CD8-positive, alpha-beta memory T cell (primary cell): ENCODE measurements at regions not wholly inside any gene's neighbourhood (a gene's known extent, or its start where the extent isn't known, plus 50 kb on each side); places are given as distances from the start of the nearest gene placed in this dataset.

Experiments used
- CTCF ChIA-PET: fragments of 350-600 bp; sonication (Branson Sonifier 250); formaldehyde crosslinking; loops from one replicate; lab custom pipeline; 2021; ENCODE audit warnings: antibody characterized with exemption; lab: Charles Lee
- POLR2A ChIA-PET: fragments of 350-600 bp; sonication (Branson Sonifier 250); formaldehyde crosslinking; loops from one replicate; lab custom pipeline; 2021; ENCODE audit warnings: antibody characterized with exemption; lab: Charles Lee
- DNase-seq, 5 donors: peaks; one replicate each; pipeline versions ENCODE4 v3.0.0 to v3.0.0-alpha.2; 2020 to 2022; ENCODE audit warnings: mixed read lengths in 1 of 5
- H3K27ac ChIP-seq: one replicate; pipeline ENCODE4 v1.7.0; 2013; ENCODE audit warnings: low read depth, mild to moderate bottlenecking, low read length, moderate library complexity
- H3K27me3 ChIP-seq: 2 replicates; pipeline ENCODE4 v1.7.0; 2013; ENCODE audit warnings: low read length, mild to moderate bottlenecking; ENCODE audit not compliant: insufficient read depth, poor library complexity, severe bottlenecking
- H3K36me3 ChIP-seq: 2 replicates; pipeline ENCODE4 v1.7.0; 2013; ENCODE audit warnings: mild to moderate bottlenecking, low read length, moderate library complexity; ENCODE audit not compliant: insufficient read depth
- H3K4me1 ChIP-seq: 2 replicates; pipeline ENCODE4 v1.7.0; 2013; ENCODE audit warnings: mild to moderate bottlenecking, low read length, moderate library complexity; ENCODE audit not compliant: insufficient read depth
- H3K4me3 ChIP-seq: 2 replicates; pipeline ENCODE4 v1.7.0; 2013; ENCODE audit warnings: mild to moderate bottlenecking, low read length
- H3K9me3 ChIP-seq: 2 replicates; pipeline ENCODE4 v1.7.0; 2013; ENCODE audit warnings: mild to moderate bottlenecking, low read length
- H3K27ac Mint-ChIP-seq, 8 donors: one replicate each; pipeline ENCODE4 v1.8.0; 2020 to 2021; ENCODE audit warnings: mixed read lengths in 8 of 8, mild to moderate bottlenecking in 6 of 8, inconsistent platforms in 3 of 8, moderate library complexity in 3 of 8
- H3K27me3 Mint-ChIP-seq, 2 donors: one replicate each; pipeline ENCODE4 v1.8.0; 2020 to 2021; ENCODE audit warnings: mixed read lengths in 2 of 2, mild to moderate bottlenecking in 1 of 2, moderate library complexity in 1 of 2
- H3K36me3 Mint-ChIP-seq, 3 donors: one replicate each; pipeline ENCODE4 v1.8.0; 2020 to 2021; ENCODE audit warnings: mixed read lengths in 3 of 3, inconsistent platforms in 1 of 3, mild to moderate bottlenecking in 1 of 3
- H3K4me1 Mint-ChIP-seq, 3 donors: one replicate each; pipeline ENCODE4 v1.8.0; 2020 to 2021; ENCODE audit warnings: mixed read lengths in 3 of 3, inconsistent platforms in 1 of 3, mild to moderate bottlenecking in 1 of 3
- H3K4me3 Mint-ChIP-seq, 7 donors: one replicate each; pipeline ENCODE4 v1.8.0; 2020 to 2021; ENCODE audit warnings: mixed read lengths in 7 of 7, mild to moderate bottlenecking in 6 of 7, moderate library complexity in 4 of 7, inconsistent platforms in 2 of 7
- H3K9me3 Mint-ChIP-seq, 5 donors: one replicate each; pipeline ENCODE4 v1.8.0; 2020 to 2022; ENCODE audit warnings: mixed read lengths in 5 of 5, mild to moderate bottlenecking in 3 of 5, moderate library complexity in 2 of 5, inconsistent platforms in 1 of 5

- H3K27ac ChIP-seq, result no peak overlapping the region
- Mint-ChIP-seq H3K36me3 (no peaks in the 10 kb centered on the region), H3K4me3 (no peak overlapping the region), H3K27me3 (no peaks in the 10 kb centered on the region), H3K9me3 (peaks cover 0 to 10% (median 6%) of the 10 kb centered on the region in 5 donors), H3K27ac (no peak overlapping the region), H3K4me1 (no peaks in the 10 kb centered on the region)
- no peaks in the 10 kb centered on the region for H3K36me3 ChIP-seq
- no peak for DNase-seq
- no peak overlapping the region for H3K4me3 ChIP-seq
- no peaks in the 10 kb centered on the region for H3K27me3 ChIP-seq
- POLR2A ChIA-PET, result no interaction called here
- H3K4me1 ChIP-seq, result no peaks in the 10 kb centered on the region
- CTCF ChIA-PET, result no interaction called here
- no peaks in the 10 kb centered on the region for H3K9me3 ChIP-seq
These were observed 389.0 kb downstream of the SOX11 start for GRCh38 chr2:6080932-6081753.

- POLR2A ChIA-PET, result no interaction called here
- CTCF ChIA-PET, result no interaction called here
These were observed 389.9 kb downstream of the SOX11 start for GRCh38 chr2:6081955-6082624.

DNA sequence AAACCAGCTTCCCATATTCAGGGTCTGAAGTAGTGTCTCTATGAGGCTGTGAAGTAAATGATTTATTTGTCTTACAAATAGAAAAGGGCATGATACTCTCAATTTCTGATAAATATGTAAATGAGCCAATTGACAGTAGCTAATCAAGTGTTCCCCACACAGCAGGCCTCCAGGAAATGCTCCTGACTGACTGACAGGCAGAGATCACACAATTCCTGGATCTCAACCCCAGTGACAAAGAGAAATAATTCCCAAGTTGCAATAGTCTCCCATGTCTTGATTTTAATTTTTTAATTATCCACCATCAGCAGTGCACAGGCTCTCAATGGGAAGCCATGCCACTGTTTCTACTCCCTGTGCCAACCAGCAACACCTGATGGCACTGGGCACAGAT is 390.4 kb downstream of the SOX11 start:
- no peaks in the 10 kb centered on the region for H3K4me1 ChIP-seq
- H3K4me3 Mint-ChIP-seq, result no peak overlapping the region
- ChIA-PET POLR2A (no interaction called here), CTCF (no interaction called here)
- H3K4me1 Mint-ChIP-seq, result no peaks in the 10 kb centered on the region
- no peaks in the 10 kb centered on the region for H3K36me3 Mint-ChIP-seq
- no peaks in the 10 kb centered on the region for H3K9me3 ChIP-seq
- peaks cover 0 to 19% (median 10%) of the 10 kb centered on the region in 5 donors for H3K9me3 Mint-ChIP-seq
- no peaks in the 10 kb centered on the region for H3K27me3 Mint-ChIP-seq
- DNase-seq, result no peak
- H3K4me3 ChIP-seq, result no peak overlapping the region
- H3K27ac ChIP-seq, result no peak overlapping the region
- no peaks in the 10 kb centered on the region for H3K27me3 ChIP-seq
- no peak overlapping the region for H3K27ac Mint-ChIP-seq
- no peaks in the 10 kb centered on the region for H3K36me3 ChIP-seq

More at GRCh38 chr2:6081955-6082624, 389.9 kb downstream of the SOX11 start:
- Histone ChIP-seq H3K4me3 (no peak overlapping the region), H3K27me3 (no peaks in the 10 kb centered on the region), H3K9me3 (no peaks in the 10 kb centered on the region), H3K27ac (no peak overlapping the region), H3K36me3 (no peaks in the 10 kb centered on the region), H3K4me1 (no peaks in the 10 kb centered on the region)
- Mint-ChIP-seq H3K27ac (no peak overlapping the region), H3K36me3 (no peaks in the 10 kb centered on the region), H3K9me3 (peaks cover 0 to 16% (median 9%) of the 10 kb centered on the region in 5 donors), H3K4me1 (no peaks in the 10 kb centered on the region), H3K27me3 (no peaks in the 10 kb centered on the region), H3K4me3 (no peak overlapping the region)
- DNase-seq, result no peak

GRCh38 chr2:6083136-6083535 is 391.0 kb downstream of the SOX11 start:
- no peaks in the 10 kb centered on the region for H3K36me3 ChIP-seq
- H3K27me3 ChIP-seq, result no peaks in the 10 kb centered on the region
- H3K27ac Mint-ChIP-seq, result no peak overlapping the region
- H3K4me3 ChIP-seq, result no peak overlapping the region
- no peak overlapping the region for H3K4me3 Mint-ChIP-seq
- H3K27me3 Mint-ChIP-seq, result no peaks in the 10 kb centered on the region
- H3K4me1 Mint-ChIP-seq, result no peaks in the 10 kb centered on the region
- ChIA-PET POLR2A (no interaction called here), CTCF (no interaction called here)
- H3K27ac ChIP-seq, result no peak overlapping the region
- H3K9me3 Mint-ChIP-seq, result peaks cover 3 to 19% (median 10%) of the 10 kb centered on the region in 5 donors
- no peaks in the 10 kb centered on the region for H3K36me3 Mint-ChIP-seq
- H3K9me3 ChIP-seq, result no peaks in the 10 kb centered on the region
- H3K4me1 ChIP-seq, result no peaks in the 10 kb centered on the region
- DNase-seq, result no peak

- no peak overlapping the region for H3K27ac ChIP-seq
- H3K9me3 Mint-ChIP-seq, result peaks cover 4 to 15% (median 7%) of the 10 kb centered on the region in 5 donors
- H3K9me3 ChIP-seq, result no peaks in the 10 kb centered on the region
- no peak overlapping the region for H3K4me3 ChIP-seq
- ChIA-PET POLR2A (no interaction called here), CTCF (no interaction called here)
- H3K4me3 Mint-ChIP-seq, result no peak overlapping the region
- no peaks in the 10 kb centered on the region for H3K36me3 ChIP-seq
- no peaks in the 10 kb centered on the region for H3K27me3 ChIP-seq
- DNase-seq, result no peak
- peaks cover 0 to 4% (median 0%) of the 10 kb centered on the region in 3 donors for H3K36me3 Mint-ChIP-seq
- H3K27me3 Mint-ChIP-seq, result no peaks in the 10 kb centered on the region
- no peaks in the 10 kb centered on the region for H3K4me1 Mint-ChIP-seq
- H3K27ac Mint-ChIP-seq, result no peak overlapping the region
- H3K4me1 ChIP-seq, result no peaks in the 10 kb centered on the region
These were observed 397.3 kb downstream of the SOX11 start for GRCh38 chr2:6089474-6089873.

- H3K9me3 ChIP-seq, result no peaks in the 10 kb centered on the region
- DNase-seq, result no peak
- no peaks in the 10 kb centered on the region for H3K36me3 ChIP-seq
- CTCF ChIA-PET, result no interaction called here
- POLR2A ChIA-PET, result no interaction called here
- Mint-ChIP-seq H3K36me3 (no peaks in the 10 kb centered on the region), H3K4me3 (no peak overlapping the region), H3K4me1 (no peaks in the 10 kb centered on the region), H3K27me3 (no peaks in the 10 kb centered on the region), H3K27ac (no peak overlapping the region), H3K9me3 (peaks cover 2 to 11% (median 3%) of the 10 kb centered on the region in 5 donors)
- H3K4me3 ChIP-seq, result no peak overlapping the region
- no peak overlapping the region for H3K27ac ChIP-seq
- no peaks in the 10 kb centered on the region for H3K4me1 ChIP-seq
- H3K27me3 ChIP-seq, result no peaks in the 10 kb centered on the region
These were observed 411.2 kb downstream of the SOX11 start for GRCh38 chr2:6103372-6103771.

GRCh38 chr2:6103949-6104348 is 411.8 kb downstream of the SOX11 start:
- Histone ChIP-seq H3K27me3 (no peaks in the 10 kb centered on the region), H3K4me1 (no peaks in the 10 kb centered on the region), H3K27ac (no peak overlapping the region), H3K36me3 (no peaks in the 10 kb centered on the region), H3K4me3 (no peak overlapping the region), H3K9me3 (no peaks in the 10 kb centered on the region)
- Mint-ChIP-seq H3K4me3 (no peak overlapping the region), H3K27me3 (no peaks in the 10 kb centered on the region), H3K9me3 (peaks cover 2 to 11% (median 3%) of the 10 kb centered on the region in 5 donors), H3K27ac (no peak overlapping the region), H3K36me3 (no peaks in the 10 kb centered on the region), H3K4me1 (no peaks in the 10 kb centered on the region)
- POLR2A ChIA-PET, result no interaction called here
- CTCF ChIA-PET, result no interaction called here
- no peak for DNase-seq

DNA sequence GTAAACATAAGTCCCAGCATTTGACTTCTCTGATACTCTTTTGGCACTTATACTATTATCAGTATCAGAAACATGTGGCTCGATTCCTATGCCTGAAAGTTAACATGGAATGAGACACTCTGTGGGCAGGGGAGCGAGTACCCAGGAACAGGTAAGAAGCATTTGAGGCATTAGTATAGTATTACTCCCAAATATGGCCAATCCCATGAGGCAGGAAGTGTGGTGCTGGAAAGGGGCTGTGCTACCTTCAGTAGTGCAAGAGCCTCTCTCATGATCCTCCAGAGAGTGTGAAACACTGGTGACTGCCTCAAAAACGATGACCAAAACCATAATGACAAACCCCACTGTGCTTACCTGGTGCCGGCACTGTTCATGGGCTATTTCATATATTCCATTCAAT is 415.1 kb downstream of the SOX11 start:
- Histone ChIP-seq H3K9me3 (no peaks in the 10 kb centered on the region), H3K27me3 (no peaks in the 10 kb centered on the region), H3K27ac (no peak overlapping the region), H3K36me3 (no peaks in the 10 kb centered on the region), H3K4me3 (no peak overlapping the region), H3K4me1 (no peaks in the 10 kb centered on the region)
- CTCF ChIA-PET, result no interaction called here
- H3K4me3 Mint-ChIP-seq, result no peak overlapping the region
- H3K9me3 Mint-ChIP-seq, result peaks cover 2 to 9% (median 6%) of the 10 kb centered on the region in 5 donors
- no peaks in the 10 kb centered on the region for H3K4me1 Mint-ChIP-seq
- H3K27me3 Mint-ChIP-seq, result no peaks in the 10 kb centered on the region
- no peaks in the 10 kb centered on the region for H3K36me3 Mint-ChIP-seq
- no peak for DNase-seq
- H3K27ac Mint-ChIP-seq, result no peak overlapping the region
- POLR2A ChIA-PET, result no interaction called here
